DND-41 (cell line): ENCODE measurements at regions not wholly inside any gene's neighbourhood (a gene's known extent, or its start where the extent isn't known, plus 50 kb on each side); places are given as distances from the start of the nearest gene placed in this dataset.

Source experiments
- ATAC-seq: fragments of 200-7000 bp; cut with Tn5 transposase; 3 replicates; pipeline ENCODE4 v1.9.1; 2021; ENCODE audit warnings: low read depth; ENCODE audit not compliant: insufficient read depth
- DNase-seq: peaks from one replicate; pipeline ENCODE4 v3.0.0-alpha.2; 2020
- H2AFZ ChIP-seq: 2 replicates; pipeline ENCODE4 v1.6.0; 2012; ENCODE audit warnings: low read depth, low read length
- H3K27ac ChIP-seq: 2 replicates; pipeline ENCODE4 v1.5.1; 2012; ENCODE audit warnings: low read length, inconsistent platforms
- H3K27me3 ChIP-seq: fragments of 200-600 bp; sonication (generic); 2 replicates; pipeline ENCODE4 v1.6.0; 2012; ENCODE audit warnings: low read length, mild to moderate bottlenecking, inconsistent platforms; ENCODE audit not compliant: insufficient read depth, poor library complexity
- H3K36me3 ChIP-seq: 2 replicates; pipeline ENCODE4 v1.5.1; 2012; ENCODE audit warnings: low read length, inconsistent platforms; ENCODE audit not compliant: insufficient read depth
- H3K4me1 ChIP-seq: 2 replicates; pipeline ENCODE4 v1.5.1; 2012; ENCODE audit warnings: mild to moderate bottlenecking, low read length; ENCODE audit not compliant: insufficient read depth
- H3K4me2 ChIP-seq: 2 replicates; pipeline ENCODE4 v1.6.0; 2012; ENCODE audit warnings: mild to moderate bottlenecking, moderate library complexity, low read length, inconsistent platforms; ENCODE audit not compliant: insufficient read depth
- H3K4me3 ChIP-seq, 2 experiments: fragments of 200-600 bp in 1 of 2; shearing (Covaris generic) in 1 of 2; 2 replicates each; pipeline ENCODE4 v1.5.1; 2012 to 2016; ENCODE audit warnings: inconsistent platforms in 2 of 2, low read length in 2 of 2, mild to moderate bottlenecking in 2 of 2, low read depth in 1 of 2, moderate library complexity in 1 of 2
- H3K79me2 ChIP-seq: 2 replicates; pipeline ENCODE4 v1.6.0; 2012; ENCODE audit warnings: low read length, inconsistent platforms; ENCODE audit not compliant: insufficient read depth
- H3K9ac ChIP-seq: 2 replicates; pipeline ENCODE4 v1.6.0; 2012; ENCODE audit warnings: low read depth, mild to moderate bottlenecking, inconsistent platforms, low read length, moderate library complexity
- H3K9me3 ChIP-seq: 2 replicates; pipeline ENCODE4 v1.5.1; 2012; ENCODE audit warnings: low read length, moderate library complexity, mild to moderate bottlenecking, inconsistent platforms; ENCODE audit not compliant: insufficient read depth, severe bottlenecking
- H4K20me1 ChIP-seq: 2 replicates; pipeline ENCODE4 v1.6.0; 2012; ENCODE audit warnings: low read length; ENCODE audit not compliant: insufficient read depth
- EZH2 ChIP-seq: IDR thresholded peaks from 3 replicates; pipeline ENCODE4 v1.6.1; 2012; ENCODE audit warnings: borderline replicate concordance, low read depth, mild to moderate bottlenecking, moderate library complexity, low read length, inconsistent platforms; ENCODE audit not compliant: severe bottlenecking
- TF ChIP-seq, protein P1 (sequence below): IDR thresholded peaks from 2 replicates; pipeline ENCODE4 v1.5.1; 2012; ENCODE audit warnings: borderline replicate concordance, low read length, moderate library complexity, mild to moderate bottlenecking; ENCODE audit not compliant: poor library complexity, severe bottlenecking; ENCODE audit errors: extremely low read depth

DNA sequence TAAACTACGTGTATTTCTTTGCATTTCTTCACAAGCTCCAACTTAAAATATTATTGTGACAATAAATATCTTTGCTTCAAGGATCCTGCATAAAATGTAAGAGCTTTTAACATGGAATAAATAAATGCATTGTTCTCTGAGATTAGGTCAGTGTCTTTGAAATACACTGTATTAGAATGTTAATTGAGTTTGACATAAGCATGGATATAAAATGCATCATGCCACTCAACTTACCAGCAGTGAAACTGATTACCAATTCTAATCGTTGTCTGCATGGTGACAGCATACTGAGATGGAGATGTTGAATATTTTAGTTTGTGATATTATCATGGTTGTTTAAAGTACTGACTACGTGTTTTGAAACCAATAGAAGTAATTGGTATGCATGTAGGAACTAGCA lies 555.3 kb upstream of the ZNF608 start:
- Histone ChIP-seq H3K36me3 (no peaks in the 10 kb centered on the region), H3K79me2 (no peaks in the 10 kb centered on the region), H3K27me3 (no peaks in the 10 kb centered on the region), H3K4me1 (no peaks in the 10 kb centered on the region), H2AFZ (no peak overlapping the region), H3K9ac (no peak overlapping the region), H3K9me3 (peaks cover 4% of the 10 kb centered on the region), H4K20me1 (no peaks in the 10 kb centered on the region), H3K4me3 (no peak overlapping the region), H3K4me2 (no peak overlapping the region), H3K27ac (no peak overlapping the region)
- TF ChIP-seq, protein P1, sequence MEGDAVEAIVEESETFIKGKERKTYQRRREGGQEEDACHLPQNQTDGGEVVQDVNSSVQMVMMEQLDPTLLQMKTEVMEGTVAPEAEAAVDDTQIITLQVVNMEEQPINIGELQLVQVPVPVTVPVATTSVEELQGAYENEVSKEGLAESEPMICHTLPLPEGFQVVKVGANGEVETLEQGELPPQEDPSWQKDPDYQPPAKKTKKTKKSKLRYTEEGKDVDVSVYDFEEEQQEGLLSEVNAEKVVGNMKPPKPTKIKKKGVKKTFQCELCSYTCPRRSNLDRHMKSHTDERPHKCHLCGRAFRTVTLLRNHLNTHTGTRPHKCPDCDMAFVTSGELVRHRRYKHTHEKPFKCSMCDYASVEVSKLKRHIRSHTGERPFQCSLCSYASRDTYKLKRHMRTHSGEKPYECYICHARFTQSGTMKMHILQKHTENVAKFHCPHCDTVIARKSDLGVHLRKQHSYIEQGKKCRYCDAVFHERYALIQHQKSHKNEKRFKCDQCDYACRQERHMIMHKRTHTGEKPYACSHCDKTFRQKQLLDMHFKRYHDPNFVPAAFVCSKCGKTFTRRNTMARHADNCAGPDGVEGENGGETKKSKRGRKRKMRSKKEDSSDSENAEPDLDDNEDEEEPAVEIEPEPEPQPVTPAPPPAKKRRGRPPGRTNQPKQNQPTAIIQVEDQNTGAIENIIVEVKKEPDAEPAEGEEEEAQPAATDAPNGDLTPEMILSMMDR, result no peak
- ATAC-seq (no peak), DNase-seq (no peak)

- Histone ChIP-seq H3K36me3 (no peaks in the 10 kb centered on the region), H3K4me1 (no peaks in the 10 kb centered on the region), H3K9ac (no peak overlapping the region), H3K27me3 (no peaks in the 10 kb centered on the region), H4K20me1 (no peaks in the 10 kb centered on the region), H3K4me3 (no peak overlapping the region), H3K4me2 (no peak overlapping the region), H2AFZ (no peak overlapping the region), H3K9me3 (peaks cover 5% of the 10 kb centered on the region), H3K79me2 (no peaks in the 10 kb centered on the region), H3K27ac (no peak overlapping the region)
- no peak for TF ChIP-seq EZH2
- TF ChIP-seq, protein P1, result no peak
- ATAC-seq (no peak), DNase-seq (no peak)
Observed at GRCh38 chr5:125302577-125302976, 556.1 kb upstream of the ZNF608 start.

GRCh38 chr5:125306741-125307140 lies 560.3 kb upstream of the ZNF608 start:
- peaks cover 5% of the 10 kb centered on the region for H3K9me3 ChIP-seq
- no peak for TF ChIP-seq EZH2
- TF ChIP-seq, protein P1, result no peak
- no peaks in the 10 kb centered on the region for H3K79me2 ChIP-seq
- no peaks in the 10 kb centered on the region for H3K36me3 ChIP-seq
- H3K4me3 ChIP-seq, result no peak overlapping the region
- no peak overlapping the region for H3K4me2 ChIP-seq
- no peak overlapping the region for H3K9ac ChIP-seq
- H2AFZ ChIP-seq, result no peak overlapping the region
- ATAC-seq (no peak), DNase-seq (no peak)
- H4K20me1 ChIP-seq, result no peaks in the 10 kb centered on the region
- no peak overlapping the region for H3K27ac ChIP-seq
- H3K27me3 ChIP-seq, result no peaks in the 10 kb centered on the region
- H3K4me1 ChIP-seq, result no peaks in the 10 kb centered on the region

- H3K27ac ChIP-seq, result no peak overlapping the region
- peaks cover 15% of the 10 kb centered on the region for H3K9me3 ChIP-seq
- no peak for ATAC-seq
- H4K20me1 ChIP-seq, result no peaks in the 10 kb centered on the region
- H3K9ac ChIP-seq, result no peak overlapping the region
- no peaks in the 10 kb centered on the region for H3K36me3 ChIP-seq
- TF ChIP-seq EZH2, result no peak
- TF ChIP-seq, protein P1, result no peak
- H3K27me3 ChIP-seq, result no peaks in the 10 kb centered on the region
- H3K4me1 ChIP-seq, result no peaks in the 10 kb centered on the region
- no peaks in the 10 kb centered on the region for H3K79me2 ChIP-seq
- H3K4me3 ChIP-seq, result no peak overlapping the region
- no peak overlapping the region for H3K4me2 ChIP-seq
- DNase-seq, result no peak
- no peak overlapping the region for H2AFZ ChIP-seq
Observed at GRCh38 chr5:125310749-125311148, 564.3 kb upstream of the ZNF608 start.
